K562 (cell line): ENCODE measurements at regions not wholly inside any gene's neighbourhood (a gene's known extent, or its start where the extent isn't known, plus 50 kb on each side); places are given as distances from the start of the nearest gene placed in this dataset.

Experiments used
- ATAC-seq: fragments of 200-7000 bp; cut with Tn5 transposase; 3 replicates; pipeline ENCODE4 v1.9.1; 2020; ENCODE audit warnings: moderate library complexity
- BruUV-seq: library from RNA; stranded (reverse); fragments of 400-500 nt; replicated peaks from 2 replicates; lab custom pipeline; 2021; lab: Mats Ljungman, UMichigan
- CTCF ChIA-PET: fragments of 300-600 bp; formaldehyde crosslinking; extraction: SDS; loops from one replicate; lab custom pipeline; 2021; ENCODE audit warnings: low intra/inter-chr PET ratio; lab: Yijun Ruan, JAX
- POLR2A ChIA-PET: fragments of 300-600, 350-650 bp; sonication (Branson Sonifier 250); formaldehyde crosslinking; extraction: SDS; loops from one replicate; lab custom pipeline; 2021; ENCODE audit warnings: antibody characterized with exemption, inconsistent platforms; lab: Yijun Ruan, JAX
- DNase-seq, 4 experiments: peaks; one replicate each; pipeline versions ENCODE4 v3.0.0 to v3.0.0-alpha.2; 2011 to 2018; ENCODE audit warnings: low spot score in 3 of 4, mixed read lengths in 3 of 4; ENCODE audit errors: extremely low read depth in 1 of 4
- FAIRE-seq: peaks from 2 replicates; lab custom pipeline; 2011; peaks lifted over from hg19 to GRCh38; lab: Jason Lieb, UNC
- H2AFZ ChIP-seq: 2 replicates; pipeline ENCODE4 v1.6.0; 2011; ENCODE audit warnings: low read depth, low read length, control low read depth, inconsistent platforms
- H3K27ac ChIP-seq: fragments of 200-600 bp; 3 replicates; pipeline ENCODE4 v1.8.0; 2011; ENCODE audit warnings: low read depth, mild to moderate bottlenecking, control low read depth, inconsistent platforms, low read length, moderate library complexity, mixed read lengths; ENCODE audit errors: extremely low read depth
- H3K27me3 ChIP-seq, 2 experiments: fragments of 300-600 bp in 1 of 2; 2 replicates in 1 of 2; 3 replicates in 1 of 2; pipeline versions ENCODE4 v1.6.0 to v1.8.0; 2011; ENCODE audit warnings: inconsistent platforms in 2 of 2, low read length in 2 of 2, mild to moderate bottlenecking in 1 of 2, mixed read lengths in 1 of 2, moderate library complexity in 1 of 2; ENCODE audit not compliant: control insufficient read depth in 2 of 2, insufficient read depth in 2 of 2
- H3K36me3 ChIP-seq: fragments of 300-600 bp; 3 replicates; pipeline ENCODE4 v1.8.0; 2011; ENCODE audit warnings: mild to moderate bottlenecking, low read length, inconsistent platforms; ENCODE audit not compliant: control insufficient read depth, insufficient read depth
- H3K4me1 ChIP-seq, 2 experiments: fragments of 200-600 bp in 1 of 2; replicated peaks in 1 of 2; 2 replicates in 1 of 2; 3 replicates in 1 of 2; pipeline versions ENCODE4 v1.5.1 to v1.8.0; 2011; ENCODE audit warnings: inconsistent platforms in 2 of 2, low read length in 2 of 2, mild to moderate bottlenecking in 1 of 2, mixed read lengths in 1 of 2, moderate library complexity in 1 of 2; ENCODE audit not compliant: control insufficient read depth in 2 of 2, insufficient read depth in 2 of 2
- H3K4me2 ChIP-seq: 2 replicates; pipeline ENCODE4 v1.6.1; 2011; ENCODE audit warnings: low read length, control low read depth, inconsistent platforms, mixed read lengths; ENCODE audit not compliant: insufficient read depth
- H3K4me3 ChIP-seq: fragments of 200-600 bp; sonication (generic), shearing (Covaris generic); 2 replicates; pipeline ENCODE4 v1.5.1; 2016; ENCODE audit warnings: control low read depth, inconsistent platforms
- H3K79me2 ChIP-seq: fragments of 200-600 bp; 3 replicates; pipeline ENCODE4 v1.8.0; 2011; ENCODE audit warnings: low read length, inconsistent platforms; ENCODE audit not compliant: control insufficient read depth, insufficient read depth
- H3K9ac ChIP-seq, 2 experiments: 2 replicates each; pipeline versions ENCODE4 v1.6.0 to v1.6.1; 2011; ENCODE audit warnings: low read depth in 2 of 2, low read length in 2 of 2, control low read depth in 1 of 2, inconsistent platforms in 1 of 2, mild to moderate bottlenecking in 1 of 2, mixed read lengths in 1 of 2; ENCODE audit not compliant: insufficient read depth in 1 of 2
- H3K9me1 ChIP-seq: one replicate; pipeline ENCODE4 v1.6.0; 2011; ENCODE audit warnings: inconsistent platforms, mild to moderate bottlenecking, low read length, moderate library complexity; ENCODE audit not compliant: control insufficient read depth, insufficient read depth
- H3K9me3 ChIP-seq: replicated peaks from 2 replicates; pipeline ENCODE4 v1.5.1; 2011; ENCODE audit warnings: low read depth, low read length, inconsistent platforms; ENCODE audit not compliant: control insufficient read depth, insufficient read depth
- H4K20me1 ChIP-seq: replicated peaks from 2 replicates; pipeline ENCODE4 v1.6.1; 2011; ENCODE audit warnings: low read length, inconsistent platforms, mixed read lengths; ENCODE audit not compliant: control insufficient read depth, insufficient read depth
- CBFA2T3 ChIP-seq: fragments of 450-650 bp; IDR thresholded peaks from 2 replicates; pipeline ENCODE4 v1.6.1; 2017
- FOXK1 ChIP-seq: sonication (generic); formaldehyde crosslinking; IDR thresholded peaks from 2 replicates; pipeline ENCODE4 v1.8.0; 2022; ENCODE audit warnings: missing genetic modification reagents, mild to moderate bottlenecking, borderline replicate concordance
- IFI16 ChIP-seq: fragments of 250-450 bp; sonication (Bioruptor Pico); IDR thresholded peaks from 2 replicates; pipeline ENCODE4 v2.1.2; 2022; ENCODE audit warnings: mild to moderate bottlenecking, inconsistent platforms
- IRF2 ChIP-seq: sonication (generic); formaldehyde crosslinking; IDR thresholded peaks from 2 replicates; pipeline ENCODE4 v1.8.1; 2022; ENCODE audit warnings: mild to moderate bottlenecking, missing genetic modification reagents
- PCBP1 ChIP-seq: fragments of 200-400 bp; formaldehyde crosslinking; IDR thresholded peaks from 2 replicates; pipeline ENCODE4 v1.6.1; 2018; ENCODE audit warnings: mild to moderate bottlenecking, low read depth, low read length; ENCODE audit not compliant: poor library complexity, severe bottlenecking
- PHB2 ChIP-seq: fragments of 450-650 bp; IDR thresholded peaks from 2 replicates; pipeline ENCODE4 v1.6.1; 2017; ENCODE audit warnings: low read depth
- POLR2G ChIP-seq: fragments of 200-400 bp; formaldehyde crosslinking; IDR thresholded peaks from 2 replicates; pipeline ENCODE4 v1.6.1; 2017; ENCODE audit warnings: low read depth, mild to moderate bottlenecking, antibody characterized with exemption, low read length, moderate library complexity
- SAFB2 ChIP-seq: fragments of 200-400 bp; formaldehyde crosslinking; IDR thresholded peaks from 2 replicates; pipeline ENCODE4 v1.6.1; 2018; ENCODE audit warnings: borderline replicate concordance, low read length, low read depth, moderate library complexity; ENCODE audit not compliant: severe bottlenecking
- SIN3A ChIP-seq, 2 experiments: fragments of 150-350 bp in 1 of 2; IDR thresholded peaks; 2 replicates each; pipeline ENCODE4 v1.6.1; 2011 to 2016; ENCODE audit warnings: borderline replicate concordance in 2 of 2, low read depth in 2 of 2, low read length in 2 of 2, mild to moderate bottlenecking in 2 of 2, moderate library complexity in 2 of 2; ENCODE audit not compliant: control insufficient read depth in 1 of 2
- TCF7 ChIP-seq: sonication (generic); IDR thresholded peaks from 2 replicates; pipeline ENCODE4 v1.6.1; 2016; ENCODE audit warnings: antibody characterized with exemption, borderline replicate concordance
- TRIM28 ChIP-seq: fragments of 450-650 bp; IDR thresholded peaks from 2 replicates; pipeline ENCODE4 v1.6.1; 2017
- ZFP36 ChIP-seq: fragments of 150-350 bp; IDR thresholded peaks from 2 replicates; pipeline ENCODE4 v1.6.1; 2018; ENCODE audit warnings: low read length, low read depth; ENCODE audit not compliant: partially characterized antibody
- ZNF347 ChIP-seq: fragments of 450-650 bp; formaldehyde crosslinking; IDR thresholded peaks from 2 replicates; pipeline ENCODE4 v1.4.0; 2020; ENCODE audit warnings: low read depth, mild to moderate bottlenecking, moderate library complexity
- ZNF57 ChIP-seq: fragments of 450-650 bp; formaldehyde crosslinking; IDR thresholded peaks from 2 replicates; pipeline ENCODE4 v1.4.0; 2020; ENCODE audit warnings: mild to moderate bottlenecking, moderate library complexity
- WGBS: fragments of 100-300 bp; shearing (Covaris generic); methylation state at CpG from one replicate; pipeline ENCODE4 v1.1.6; 2016; ENCODE audit warnings: low coverage, mixed read lengths; ENCODE audit not compliant: insufficient coverage; ENCODE audit errors: missing lambda C conversion rate; 5-methylcytosine and 5-hydroxymethylcytosine counted together
- in situ Hi-C: fragments of 300-500 bp; cut with MboI; formaldehyde crosslinking; loops from 4 replicates; pipeline ENCODE4 v1.15.0; 2018; ENCODE audit warnings: inconsistent platforms, mixed read lengths
- intact Hi-C: fragments of 100-400 bp; cut with micrococcal nuclease; formaldehyde crosslinking; loops from 2 replicates; pipeline ENCODE4 v1.14.2; 2022
- TF ChIP-seq, protein P1 (sequence below): IDR thresholded peaks from 2 replicates; pipeline ENCODE4 v1.6.1; 2012; ENCODE audit warnings: low read depth, low read length, improper control_type of control experiment, borderline replicate concordance
- TF ChIP-seq, protein P2 (sequence below): sonication (generic); IDR thresholded peaks from 2 replicates; pipeline ENCODE4 v1.6.1; 2016
- TF ChIP-seq, protein P3 (sequence below): fragments of 250-450 bp; sonication (Bioruptor Pico); IDR thresholded peaks from 2 replicates; pipeline ENCODE4 v1.5.0; 2021
- TF ChIP-seq, protein P4 (sequence below): fragments of 250-450 bp; sonication (Bioruptor Pico); IDR thresholded peaks from 2 replicates; pipeline ENCODE4 v1.8.0; 2022; ENCODE audit warnings: inconsistent platforms, mild to moderate bottlenecking, moderate library complexity, borderline replicate concordance

GRCh38 chr7:46356371-46356770 lies 435.3 kb upstream of the IGFBP3 start (continued):
- TF ChIP-seq SAFB2 (no peak), IFI16 (CRISPR knock-in tag) (no peak), PHB2 (no peak), SIN3A (IDR thresholded peaks at IDR 0.05; ENCODE audit: borderline replicate concordance in 2 of 2, control insufficient read depth in 1 of 2, low read depth in 2 of 2, low read length in 2 of 2) (no peak), TCF7 (no peak), FOXK1 (CRISPR knock-in tag) (no peak), ZNF347 (CRISPR knock-in tag) (no peak), IRF2 (CRISPR knock-in tag) (no peak), TRIM28 (no peak)
- TF ChIP-seq, protein P1, sequence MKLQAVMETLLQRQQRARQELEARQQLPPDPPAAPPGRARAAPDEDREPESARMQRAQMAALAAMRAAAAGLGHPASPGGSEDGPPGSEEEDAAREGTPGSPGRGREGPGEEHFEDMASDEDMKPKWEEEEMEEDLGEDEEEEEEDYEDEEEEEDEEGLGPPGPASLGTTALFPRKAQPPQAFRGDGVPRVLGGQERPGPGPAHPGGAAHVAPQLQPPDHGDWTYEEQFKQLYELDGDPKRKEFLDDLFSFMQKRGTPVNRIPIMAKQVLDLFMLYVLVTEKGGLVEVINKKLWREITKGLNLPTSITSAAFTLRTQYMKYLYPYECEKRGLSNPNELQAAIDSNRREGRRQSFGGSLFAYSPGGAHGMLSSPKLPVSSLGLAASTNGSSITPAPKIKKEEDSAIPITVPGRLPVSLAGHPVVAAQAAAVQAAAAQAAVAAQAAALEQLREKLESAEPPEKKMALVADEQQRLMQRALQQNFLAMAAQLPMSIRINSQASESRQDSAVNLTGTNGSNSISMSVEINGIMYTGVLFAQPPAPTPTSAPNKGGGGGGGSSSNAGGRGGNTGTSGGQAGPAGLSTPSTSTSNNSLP = no peak

DNA sequence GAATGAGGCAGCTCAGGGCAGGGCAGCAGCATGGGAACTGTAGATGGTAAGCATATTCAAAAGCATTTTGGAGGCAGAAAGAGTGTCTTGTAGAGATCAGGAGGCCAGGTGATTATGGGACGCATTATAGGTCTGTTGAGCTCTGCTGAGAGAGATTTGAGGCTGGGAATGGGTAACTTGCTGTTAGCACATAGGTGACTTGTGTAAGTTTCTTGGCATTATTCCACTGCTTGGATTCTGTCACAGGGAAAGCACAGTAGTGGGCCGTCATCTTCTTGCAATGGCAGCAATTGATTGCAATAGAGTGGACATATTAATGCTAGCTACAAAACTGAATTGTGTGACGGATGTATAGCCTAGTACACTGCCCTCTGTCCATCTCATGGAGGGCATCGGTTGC lies 434.3 kb upstream of the IGFBP3 start:
- intact Hi-C loops (loop anchor here (10.0 kb wide), 1 partner anchor 431 kb away; the partner anchor contains the start of gene IGFBP3), in situ Hi-C loops (no loop called here)
- no peaks in the 10 kb centered on the region for H3K4me1 ChIP-seq
- no peaks in the 10 kb centered on the region for H3K27me3 ChIP-seq
- H3K4me2 ChIP-seq = no peak overlapping the region
- H3K27ac ChIP-seq = no peak overlapping the region
- H2AFZ ChIP-seq = no peak overlapping the region
- CTCF ChIA-PET = no interaction called here
- no peaks in the 10 kb centered on the region for H4K20me1 ChIP-seq
- FAIRE-seq (no peak), ATAC-seq (no peak), DNase-seq (no peak)
- POLR2A ChIA-PET = no interaction called here
- H3K9me3 ChIP-seq = no peaks in the 10 kb centered on the region
- H3K9me1 ChIP-seq = no peaks in the 10 kb centered on the region
- WGBS = 0% methylated on average over 4 of the region's 4 CpGs
- H3K9ac ChIP-seq = no peak overlapping the region
- no peaks in the 10 kb centered on the region for H3K36me3 ChIP-seq
- BruUV-seq = no TSS peak
- no peak overlapping the region for H3K4me3 ChIP-seq
- H3K79me2 ChIP-seq = no peaks in the 10 kb centered on the region
- no peak for TF ChIP-seq ZNF57 (CRISPR knock-in tag)
- TF ChIP-seq, protein P2, sequence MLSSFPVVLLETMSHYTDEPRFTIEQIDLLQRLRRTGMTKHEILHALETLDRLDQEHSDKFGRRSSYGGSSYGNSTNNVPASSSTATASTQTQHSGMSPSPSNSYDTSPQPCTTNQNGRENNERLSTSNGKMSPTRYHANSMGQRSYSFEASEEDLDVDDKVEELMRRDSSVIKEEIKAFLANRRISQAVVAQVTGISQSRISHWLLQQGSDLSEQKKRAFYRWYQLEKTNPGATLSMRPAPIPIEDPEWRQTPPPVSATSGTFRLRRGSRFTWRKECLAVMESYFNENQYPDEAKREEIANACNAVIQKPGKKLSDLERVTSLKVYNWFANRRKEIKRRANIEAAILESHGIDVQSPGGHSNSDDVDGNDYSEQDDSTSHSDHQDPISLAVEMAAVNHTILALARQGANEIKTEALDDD = no peak
- no peak for TF ChIP-seq POLR2G
- TF ChIP-seq, protein P3, sequence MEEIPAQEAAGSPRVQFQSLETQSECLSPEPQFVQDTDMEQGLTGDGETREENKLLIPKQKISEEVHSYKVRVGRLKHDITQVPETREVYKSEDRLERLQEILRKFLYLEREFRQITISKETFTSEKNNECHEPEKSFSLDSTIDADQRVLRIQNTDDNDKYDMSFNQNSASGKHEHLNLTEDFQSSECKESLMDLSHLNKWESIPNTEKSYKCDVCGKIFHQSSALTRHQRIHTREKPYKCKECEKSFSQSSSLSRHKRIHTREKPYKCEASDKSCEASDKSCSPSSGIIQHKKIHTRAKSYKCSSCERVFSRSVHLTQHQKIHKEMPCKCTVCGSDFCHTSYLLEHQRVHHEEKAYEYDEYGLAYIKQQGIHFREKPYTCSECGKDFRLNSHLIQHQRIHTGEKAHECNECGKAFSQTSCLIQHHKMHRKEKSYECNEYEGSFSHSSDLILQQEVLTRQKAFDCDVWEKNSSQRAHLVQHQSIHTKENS (CRISPR knock-in tag) = no peak
- TF ChIP-seq, protein P4, sequence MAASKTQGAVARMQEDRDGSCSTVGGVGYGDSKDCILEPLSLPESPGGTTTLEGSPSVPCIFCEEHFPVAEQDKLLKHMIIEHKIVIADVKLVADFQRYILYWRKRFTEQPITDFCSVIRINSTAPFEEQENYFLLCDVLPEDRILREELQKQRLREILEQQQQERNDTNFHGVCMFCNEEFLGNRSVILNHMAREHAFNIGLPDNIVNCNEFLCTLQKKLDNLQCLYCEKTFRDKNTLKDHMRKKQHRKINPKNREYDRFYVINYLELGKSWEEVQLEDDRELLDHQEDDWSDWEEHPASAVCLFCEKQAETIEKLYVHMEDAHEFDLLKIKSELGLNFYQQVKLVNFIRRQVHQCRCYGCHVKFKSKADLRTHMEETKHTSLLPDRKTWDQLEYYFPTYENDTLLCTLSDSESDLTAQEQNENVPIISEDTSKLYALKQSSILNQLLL (CRISPR knock-in tag) = no peak
- TF ChIP-seq PCBP1 = no peak
- TF ChIP-seq ZFP36 = no peak
- TF ChIP-seq CBFA2T3 = no peak
